ENCODE measurements at regions not wholly inside any gene's neighbourhood (a gene's known extent, or its start where the extent isn't known, plus 50 kb on each side); places are given as distances from the start of the nearest gene placed in this dataset.

DNA sequence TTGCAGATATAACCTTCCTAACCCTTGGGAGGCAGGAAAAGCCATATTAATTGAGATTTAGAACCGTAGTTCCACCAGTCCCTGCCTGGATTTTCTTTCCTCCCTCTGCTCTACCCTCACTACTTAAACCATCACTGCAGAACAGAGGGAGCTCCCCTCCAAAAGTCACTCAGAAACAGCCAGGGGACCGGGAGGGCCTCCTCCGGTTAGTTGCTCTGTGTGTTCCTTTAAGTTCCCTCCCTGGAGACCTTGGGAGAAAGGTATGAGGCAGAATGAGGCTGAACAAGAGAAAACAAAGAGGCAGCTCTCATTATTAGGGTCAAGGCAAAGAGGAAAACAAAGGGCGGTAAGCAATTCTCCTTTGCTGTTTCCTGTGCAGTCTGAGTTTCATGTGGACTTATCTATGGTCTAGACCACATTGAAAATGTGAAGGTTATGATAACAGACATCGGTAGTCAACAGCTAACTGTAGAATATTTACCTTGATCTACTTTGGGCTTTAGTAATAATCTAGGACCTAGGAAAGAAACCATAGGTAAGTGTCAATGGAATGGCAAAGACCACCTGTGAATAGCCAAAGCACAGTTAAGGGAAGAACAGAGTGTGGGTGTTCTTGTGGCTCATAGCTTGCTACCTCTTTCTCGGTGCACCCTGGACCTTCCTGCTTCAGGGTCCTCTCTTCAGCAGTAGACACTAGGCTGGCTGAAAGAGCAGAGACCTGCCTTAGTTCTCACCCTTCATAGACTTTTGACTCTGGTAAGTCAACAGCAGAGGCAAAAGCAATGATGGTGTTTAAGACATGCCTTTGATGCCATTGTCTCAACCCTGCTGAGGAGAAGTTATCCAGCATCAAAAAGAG is 250.9 kb upstream of the CITED2 start:
- DNase-seq = no peak

DNA sequence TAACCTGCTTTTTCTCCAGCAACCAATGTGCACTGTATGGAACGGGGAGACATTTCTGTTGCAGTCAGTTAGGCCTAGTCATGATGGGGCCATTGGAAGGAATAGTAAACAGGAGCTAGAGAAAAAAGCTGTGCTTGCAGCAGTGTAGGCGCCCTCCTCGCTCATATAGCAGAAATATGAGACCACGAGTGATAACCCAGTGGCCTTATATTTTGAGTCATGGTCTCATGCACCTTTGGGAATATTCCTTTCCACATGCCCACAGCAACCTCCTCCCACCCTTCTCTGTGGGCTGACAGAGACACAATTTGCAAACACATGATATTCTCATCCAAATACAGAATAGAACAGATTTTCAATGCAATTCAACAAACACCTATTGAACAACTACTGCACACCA is 248.9 kb upstream of the CITED2 start:
- intact Hi-C loops (cut with DNase I) = no loop called here
- no peak for DNase-seq

More for the DNA sequence above, 250.9 kb upstream of the CITED2 start:
- intact Hi-C loops (cut with DNase I) = no loop called here

DNA sequence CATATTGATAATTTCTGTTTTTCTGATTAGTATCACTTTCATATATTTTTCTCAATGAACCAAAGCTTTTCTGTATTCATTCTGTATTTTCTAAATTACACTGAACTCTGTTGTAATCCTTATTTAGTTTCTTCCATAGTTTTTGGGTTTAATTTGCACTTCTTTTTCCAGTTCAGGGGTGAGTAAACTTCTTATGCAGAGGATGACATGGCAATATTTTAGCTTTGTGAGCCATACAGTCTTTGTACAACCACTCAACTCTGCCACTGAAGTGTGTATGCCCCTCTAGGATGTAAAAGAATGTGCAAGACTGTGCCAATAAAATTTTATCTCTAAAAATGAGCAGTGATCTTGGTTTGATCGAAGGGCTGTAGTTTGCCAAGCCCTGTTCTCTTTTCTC is 239.0 kb upstream of the CITED2 start:
- DNase-seq = no peak
- intact Hi-C loops (cut with DNase I) = no loop called here

DNA sequence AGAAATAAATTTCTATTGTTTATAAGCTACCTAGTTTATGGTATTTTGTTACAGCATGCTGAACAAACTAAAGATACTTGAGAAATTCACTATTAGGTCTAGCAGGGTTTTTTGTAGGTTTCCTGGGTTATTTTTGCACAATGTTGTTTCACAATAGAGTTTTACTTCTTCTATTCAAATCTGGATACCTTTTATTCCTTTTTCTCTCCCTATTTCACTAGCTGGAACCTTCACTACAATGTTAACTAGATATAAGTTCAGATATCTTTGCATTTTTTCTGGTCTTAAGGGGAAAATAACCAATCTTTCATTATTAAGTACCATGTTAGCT is 237.7 kb upstream of the CITED2 start:
- DNase-seq = no peak
- intact Hi-C loops (cut with DNase I) = no loop called here

DNA sequence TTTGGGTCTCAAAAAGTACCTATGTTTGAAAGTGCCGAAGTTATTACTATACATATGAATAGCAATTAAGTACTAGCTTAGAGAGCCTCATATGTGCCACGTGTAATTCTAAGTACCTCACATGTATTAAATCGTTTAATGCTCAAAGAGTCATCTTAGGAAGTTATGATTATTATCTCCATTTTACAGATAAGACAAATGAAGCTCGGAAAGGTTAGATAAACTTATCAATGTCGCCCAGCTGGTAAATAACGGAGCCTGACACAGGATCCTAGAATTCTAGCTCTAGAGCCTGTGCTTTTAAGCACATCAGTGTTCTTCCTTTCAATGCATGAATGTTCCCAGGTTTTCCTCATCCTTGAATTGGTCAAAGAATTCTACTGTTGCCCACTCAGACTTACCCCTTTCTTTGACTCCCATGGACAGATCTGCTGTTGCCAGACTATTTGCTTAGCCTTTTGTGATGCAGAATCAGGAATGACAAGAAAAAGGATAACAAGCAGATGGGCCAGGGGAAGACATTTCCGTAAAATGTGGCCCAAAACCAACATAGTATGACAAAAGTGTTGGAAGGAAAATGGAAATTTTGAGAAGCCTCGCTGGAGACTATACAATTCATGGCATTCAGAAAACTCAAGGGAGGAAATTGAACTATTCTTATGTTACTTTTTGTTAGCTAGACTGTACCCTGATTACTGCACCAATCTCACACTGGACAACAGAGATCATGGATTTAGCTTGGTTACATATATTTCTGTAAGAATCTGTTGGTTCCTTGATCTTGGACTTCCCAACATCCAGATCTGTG is 237.1 kb upstream of the CITED2 start:
- DNase-seq = no peak
- intact Hi-C loops (cut with DNase I) = no loop called here

DNA sequence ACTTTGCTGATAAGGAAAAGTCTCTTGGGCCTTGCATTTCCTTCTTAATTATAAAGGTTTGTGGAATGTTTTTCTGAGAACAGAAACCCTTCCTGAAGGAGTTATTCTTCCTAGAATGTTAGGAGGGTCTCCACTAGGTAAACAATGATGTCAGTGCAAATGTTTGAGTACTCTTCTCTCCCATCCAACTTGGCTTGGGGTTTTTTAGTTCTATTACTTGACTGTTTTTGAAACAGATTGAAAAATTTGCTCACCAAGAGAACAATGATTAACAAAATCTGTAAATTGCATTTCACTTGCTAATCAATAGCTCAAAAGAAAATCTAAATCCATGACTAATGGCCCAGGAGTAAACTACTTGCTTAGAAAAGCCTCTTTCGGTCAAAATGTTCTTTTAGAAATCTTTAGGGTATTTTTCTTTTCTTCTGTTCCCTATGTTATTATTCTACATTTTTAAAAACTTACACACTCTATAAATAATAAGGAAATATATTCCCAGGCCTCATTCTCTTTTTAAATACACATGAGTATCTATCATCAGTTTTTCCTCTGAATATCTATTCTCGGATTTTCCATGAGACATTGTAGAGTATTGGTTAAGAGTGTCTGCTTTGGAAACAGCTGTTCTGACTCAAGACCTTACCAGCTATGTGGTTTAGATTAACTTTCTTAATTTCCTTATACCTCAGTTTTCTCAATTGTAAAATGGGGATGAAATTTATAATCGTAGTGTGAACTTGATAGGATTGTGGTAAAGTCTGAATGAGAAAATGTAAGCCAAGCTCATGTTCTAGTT is 234.2 kb upstream of the CITED2 start:
- intact Hi-C loops (cut with DNase I) = no loop called here
- DNase-seq = no peak

DNA sequence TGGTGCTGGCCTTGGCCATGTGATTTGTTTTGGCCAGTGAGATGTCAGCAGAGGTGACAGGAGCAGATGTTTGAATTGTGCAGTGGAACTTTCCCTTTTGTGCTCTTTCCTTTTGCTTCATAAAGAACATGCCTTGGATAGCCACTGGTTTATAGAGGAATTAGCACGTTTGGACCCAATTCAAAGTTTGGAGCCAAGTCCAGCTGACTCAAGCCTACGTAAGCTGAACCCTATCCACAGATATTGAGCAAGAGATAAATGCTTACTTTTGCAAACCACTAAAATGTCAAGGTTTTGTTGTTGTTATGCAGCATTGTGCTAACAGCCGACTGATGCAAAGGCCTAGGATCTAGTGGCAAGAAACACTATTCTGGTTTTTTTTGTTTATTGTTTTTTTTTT is 230.9 kb upstream of the CITED2 start:
- no peak for DNase-seq

DNA sequence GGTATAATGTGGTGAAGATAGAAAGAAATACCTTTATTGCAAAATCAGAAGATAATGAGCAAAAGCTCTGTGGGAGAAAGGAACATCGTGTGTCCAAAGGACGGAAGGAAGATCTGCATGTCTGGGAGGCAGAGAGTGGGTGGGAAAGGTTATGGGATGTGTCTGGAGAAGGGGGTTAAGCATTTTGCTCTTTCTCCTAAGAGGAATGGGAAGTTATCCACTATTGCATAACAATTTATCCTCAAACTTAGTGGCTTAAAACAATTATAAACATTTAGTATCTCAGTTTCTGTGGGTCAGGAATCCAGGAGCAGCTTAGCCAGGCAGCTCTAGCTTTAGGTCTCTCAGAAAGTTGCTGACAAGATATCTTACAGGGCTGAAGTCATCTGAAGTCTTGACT is 229.1 kb upstream of the CITED2 start:
- DNase-seq = no peak
- intact Hi-C loops (cut with DNase I) = no loop called here

More for the DNA sequence above, 230.9 kb upstream of the CITED2 start:
- intact Hi-C loops (cut with DNase I) = no loop called here

DNA sequence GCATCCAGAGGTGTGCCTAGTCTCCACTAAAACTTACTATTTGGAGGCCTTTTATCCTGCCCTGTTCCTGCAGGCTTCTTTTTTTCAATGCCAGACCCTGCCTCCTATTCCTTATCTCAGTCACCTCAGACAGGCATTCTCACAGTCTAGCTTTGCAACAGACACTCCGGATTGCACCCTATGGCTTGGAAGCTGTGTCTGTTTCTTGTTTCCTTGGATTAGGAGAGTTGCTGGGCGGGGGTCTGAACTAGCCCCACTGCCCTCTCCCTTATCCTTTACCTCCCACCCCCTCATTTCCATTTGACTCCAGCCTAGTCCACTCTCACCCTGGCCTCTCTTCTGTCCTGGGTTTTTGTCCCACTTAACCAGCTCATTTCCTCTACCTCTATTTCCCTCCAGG is 228.1 kb upstream of the CITED2 start:
- intact Hi-C loops (cut with DNase I) = no loop called here
- DNase-seq = no peak

DNA sequence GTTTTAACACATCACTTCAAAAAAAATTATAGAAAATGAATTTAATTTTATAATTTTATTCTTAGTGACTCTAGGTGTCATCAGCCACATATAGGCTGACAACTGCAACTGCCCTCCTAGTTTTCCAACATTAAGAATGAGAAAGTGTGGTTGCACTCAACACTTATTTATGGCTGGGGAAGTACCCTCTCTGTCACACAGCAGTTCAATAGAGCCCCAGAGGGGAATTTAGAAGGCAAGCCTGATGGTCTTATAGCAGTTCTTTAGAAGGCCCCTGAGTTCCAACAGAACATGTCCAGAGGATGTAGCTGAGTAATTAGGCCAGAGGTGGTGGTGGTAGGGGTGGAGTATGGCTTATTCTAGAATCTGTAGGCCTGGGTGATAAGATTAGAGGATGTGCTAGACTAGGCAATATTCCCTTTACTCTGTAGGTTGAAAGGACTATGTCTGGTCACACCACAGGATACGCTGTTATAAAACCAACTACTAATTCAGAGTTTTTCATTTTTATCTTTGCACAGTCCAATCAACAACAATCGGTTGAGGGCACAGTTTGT is 226.5 kb upstream of the CITED2 start:
- no peak for DNase-seq
- intact Hi-C loops (cut with DNase I) = no loop called here

DNA sequence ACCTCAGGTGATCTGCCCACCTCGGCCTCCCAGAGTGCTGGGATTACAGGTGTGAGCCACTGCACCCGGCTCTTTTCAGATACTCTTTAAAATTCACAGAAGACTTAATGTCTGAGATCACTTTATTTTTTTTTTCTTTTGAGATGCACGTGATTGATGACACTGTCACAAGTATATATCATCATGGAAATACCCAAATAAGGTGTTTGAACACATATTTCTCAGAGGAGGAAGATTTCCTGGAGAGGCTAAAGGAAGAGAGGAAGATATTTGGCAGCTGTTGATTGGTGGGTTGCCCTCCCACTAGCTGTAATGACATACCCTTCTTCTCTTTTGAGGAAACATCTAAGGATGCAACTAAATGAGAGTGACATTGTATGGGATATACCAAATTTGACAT is 225.9 kb upstream of the CITED2 start:
- intact Hi-C loops (cut with DNase I) = no loop called here
- DNase-seq = no peak

DNA sequence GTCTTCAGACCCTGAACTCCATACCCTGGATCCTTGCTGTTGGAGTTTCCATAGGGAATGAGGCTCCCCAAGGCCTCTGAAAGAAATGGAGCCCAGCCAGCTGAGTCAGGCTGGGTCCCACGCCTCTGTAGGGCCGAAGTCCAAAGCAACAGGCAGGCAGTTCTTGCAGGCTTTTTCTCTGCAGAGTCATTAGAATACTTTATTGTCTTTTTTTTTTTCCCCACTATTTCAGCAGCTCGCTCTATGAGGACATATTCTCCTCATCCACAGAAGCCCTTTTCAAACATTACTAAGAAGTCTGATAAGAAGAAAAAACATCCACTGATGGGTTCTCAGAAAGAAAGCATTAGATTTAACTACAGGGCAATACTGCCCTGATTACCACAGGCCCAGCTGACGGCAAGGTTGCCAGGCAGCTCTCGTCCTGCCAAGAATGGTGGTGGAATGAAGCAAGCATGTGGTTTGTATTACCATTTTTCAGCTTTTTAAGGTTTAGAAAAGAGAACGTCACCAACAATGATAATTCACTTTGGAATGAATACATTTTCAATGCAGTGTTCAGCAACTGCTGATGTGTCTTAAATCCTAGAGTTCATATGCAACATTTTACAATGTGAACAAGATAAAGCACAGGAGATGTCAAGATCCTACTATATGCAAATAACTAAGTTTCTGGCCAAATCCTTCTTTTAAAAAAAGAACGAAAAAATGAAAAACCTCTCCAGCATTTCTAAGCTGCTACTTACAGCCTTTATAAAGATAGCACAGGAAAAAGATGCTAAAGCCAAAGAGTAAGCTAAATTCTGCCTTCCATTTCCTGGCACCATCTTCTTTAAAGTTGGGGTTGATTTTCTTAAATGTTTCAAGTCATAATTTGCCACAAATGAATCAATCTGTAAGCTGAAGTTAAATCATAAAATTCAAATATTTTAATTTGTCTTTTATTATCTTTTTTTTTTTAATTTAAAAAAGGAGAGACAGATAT is 223.6 kb upstream of the CITED2 start:
- DNase-seq = peak in 26 of 42 donors; percentile 3 to 70 (median 34)
- intact Hi-C loops (cut with DNase I) = no loop called here

DNA sequence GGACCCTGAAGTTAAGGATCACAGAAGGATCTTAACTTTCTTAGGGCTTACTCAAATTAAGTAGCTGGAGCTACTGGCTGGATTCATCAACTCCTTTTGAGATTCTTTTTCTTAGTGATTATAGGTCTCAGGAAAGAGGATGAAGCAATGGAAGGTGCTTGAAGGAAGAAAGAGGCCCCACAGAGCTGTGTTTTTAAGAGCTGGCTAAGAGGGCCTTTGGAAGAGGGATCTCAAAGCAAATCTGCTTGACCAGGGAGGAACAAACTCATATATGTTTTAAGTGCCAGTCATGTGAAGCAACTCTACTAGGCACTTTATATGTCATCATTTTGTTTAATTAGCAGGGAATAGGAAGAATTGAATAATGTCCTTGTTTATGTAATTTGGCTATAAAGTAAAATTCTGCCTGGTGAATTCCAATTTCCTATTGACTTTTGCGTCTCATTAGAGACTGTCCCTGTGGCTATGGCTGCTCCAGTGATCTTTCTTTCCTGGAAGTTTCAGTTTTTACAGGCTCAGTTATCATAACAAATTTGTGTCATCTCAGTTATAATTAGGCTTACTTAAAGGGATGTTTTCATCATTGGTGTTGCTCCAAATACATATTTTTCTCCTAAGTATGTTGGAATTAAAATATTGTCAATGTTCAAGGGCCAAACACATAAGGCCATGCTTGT is 222.8 kb upstream of the CITED2 start:
- no peak for DNase-seq
- intact Hi-C loops (cut with DNase I) = no loop called here

DNA sequence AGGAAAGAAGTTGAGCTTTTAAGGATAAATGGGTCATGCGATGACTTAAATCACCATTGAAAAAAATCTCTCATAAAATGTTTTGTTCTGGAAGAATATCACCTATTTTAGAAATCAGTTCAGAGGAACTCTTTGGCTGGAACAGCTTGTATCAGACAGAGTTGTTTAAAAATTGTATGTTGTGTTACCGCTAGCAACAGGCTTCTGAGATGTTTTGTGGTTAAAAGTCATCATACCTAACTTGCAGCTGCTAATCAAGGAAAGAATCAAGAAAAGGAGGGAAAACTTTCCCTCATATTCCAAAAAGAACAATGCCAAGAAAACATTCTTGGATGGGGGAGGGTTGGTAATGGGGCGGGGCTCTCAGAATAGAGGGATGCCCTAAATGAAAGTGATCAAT is 220.7 kb upstream of the CITED2 start:
- intact Hi-C loops (cut with DNase I) = no loop called here
- DNase-seq = no peak

DNA sequence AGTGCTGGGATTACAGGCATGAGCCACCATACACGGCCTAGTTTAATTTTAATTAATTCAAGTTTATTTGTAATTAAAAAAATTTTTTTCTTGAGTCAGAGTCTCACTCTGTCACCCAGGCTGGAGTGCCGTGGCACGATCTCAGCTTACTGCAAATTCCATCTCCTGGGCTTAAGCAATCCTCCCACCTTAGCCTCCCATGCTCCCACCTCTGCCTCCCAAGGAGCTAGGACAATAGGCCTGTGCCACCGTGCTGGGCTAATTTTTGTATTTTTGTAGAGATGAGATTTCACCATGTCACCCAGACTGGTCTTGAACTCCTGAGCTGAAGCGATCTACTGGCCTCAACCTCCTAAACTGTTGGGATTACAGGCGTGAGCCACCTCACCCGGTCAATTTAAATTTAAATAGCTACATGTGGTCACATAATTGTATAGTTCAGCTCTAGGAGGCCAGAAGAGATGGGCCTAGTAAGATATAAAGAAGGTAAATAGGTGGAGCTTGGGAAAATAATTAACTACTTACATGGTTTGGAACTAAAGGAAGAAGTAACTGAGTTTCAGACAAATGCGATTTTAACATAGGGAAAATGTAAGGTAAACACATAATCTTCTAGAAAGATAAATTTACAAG is 220.0 kb upstream of the CITED2 start:
- intact Hi-C loops (cut with DNase I) = no loop called here
- DNase-seq = no peak

DNA sequence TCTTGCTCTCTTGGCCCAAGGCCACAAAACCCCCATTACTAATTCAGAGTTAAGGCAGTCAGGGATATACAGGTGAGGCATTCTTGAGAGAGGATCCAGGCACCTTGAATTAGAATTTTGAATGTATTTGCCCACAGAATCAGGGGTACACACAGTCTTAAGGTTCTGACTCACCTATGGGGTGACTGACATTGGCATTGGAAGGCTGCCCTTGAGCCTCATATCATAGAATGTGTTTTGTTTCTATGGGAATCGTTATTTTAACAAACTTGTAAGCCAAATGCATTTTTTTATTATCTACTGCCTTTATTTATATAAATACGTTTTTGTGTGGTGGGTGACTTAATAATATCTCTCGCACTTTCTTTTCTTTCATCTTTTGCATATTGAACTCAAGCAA is 218.6 kb upstream of the CITED2 start:
- no peak for DNase-seq
- intact Hi-C loops (cut with DNase I) = no loop called here

DNA sequence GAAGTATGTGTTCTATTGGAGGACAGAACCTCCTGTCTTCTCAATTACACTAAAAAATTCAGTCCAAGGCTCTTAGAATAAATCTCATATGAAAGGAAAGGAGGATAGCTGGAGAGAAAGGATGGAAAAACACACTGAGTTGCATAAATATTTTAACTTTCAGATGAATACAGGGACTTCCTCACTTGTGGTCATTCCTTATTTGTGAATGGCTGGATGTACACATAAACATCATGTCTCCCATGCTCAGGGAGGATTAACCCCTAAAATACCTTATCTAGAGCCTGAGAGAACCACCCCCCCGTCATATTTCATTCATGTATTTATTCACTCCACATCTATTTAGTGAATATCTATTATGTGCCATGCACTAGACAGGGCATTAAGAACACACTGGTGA is 217.6 kb upstream of the CITED2 start:
- DNase-seq = no peak
- intact Hi-C loops (cut with DNase I) = no loop called here

Data from head of caudate nucleus (tissue), 42 donors.